ENCODE measurements at regions not wholly inside any gene's neighbourhood (a gene's known extent, or its start where the extent isn't known, plus 50 kb on each side); places are given as distances from the start of the nearest gene placed in this dataset.

DNA sequence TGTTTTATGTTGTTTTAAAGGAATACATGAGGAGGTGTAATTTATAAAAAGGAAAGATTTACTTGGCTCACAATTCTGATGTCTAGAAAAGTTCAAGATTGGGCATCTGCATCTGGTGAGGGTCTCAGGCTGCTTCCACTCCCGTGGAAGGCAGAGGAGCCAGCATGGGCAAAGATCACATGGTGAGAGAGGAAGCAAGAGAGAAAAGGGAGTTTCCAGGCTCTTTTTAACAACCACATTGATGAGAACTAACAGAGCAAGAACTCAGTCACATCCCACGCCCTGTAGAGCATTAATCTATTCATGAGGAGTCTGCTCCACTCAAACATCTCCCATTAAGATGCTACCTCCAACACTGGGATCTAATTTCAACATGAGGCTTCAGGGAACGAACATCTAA lies 1666.3 kb downstream of the HACE1 start:
- H3K36me3 ChIP-seq (ENCODE audit: control insufficient read depth in 2 of 3, insufficient read depth in 3 of 3, low read length in 3 of 3), result no peaks in the 10 kb centered on the region
- H3K27ac ChIP-seq (ENCODE audit: low read depth in 2 of 2, low read length in 2 of 2), result no peak overlapping the region
- TF ChIP-seq, protein P1, sequence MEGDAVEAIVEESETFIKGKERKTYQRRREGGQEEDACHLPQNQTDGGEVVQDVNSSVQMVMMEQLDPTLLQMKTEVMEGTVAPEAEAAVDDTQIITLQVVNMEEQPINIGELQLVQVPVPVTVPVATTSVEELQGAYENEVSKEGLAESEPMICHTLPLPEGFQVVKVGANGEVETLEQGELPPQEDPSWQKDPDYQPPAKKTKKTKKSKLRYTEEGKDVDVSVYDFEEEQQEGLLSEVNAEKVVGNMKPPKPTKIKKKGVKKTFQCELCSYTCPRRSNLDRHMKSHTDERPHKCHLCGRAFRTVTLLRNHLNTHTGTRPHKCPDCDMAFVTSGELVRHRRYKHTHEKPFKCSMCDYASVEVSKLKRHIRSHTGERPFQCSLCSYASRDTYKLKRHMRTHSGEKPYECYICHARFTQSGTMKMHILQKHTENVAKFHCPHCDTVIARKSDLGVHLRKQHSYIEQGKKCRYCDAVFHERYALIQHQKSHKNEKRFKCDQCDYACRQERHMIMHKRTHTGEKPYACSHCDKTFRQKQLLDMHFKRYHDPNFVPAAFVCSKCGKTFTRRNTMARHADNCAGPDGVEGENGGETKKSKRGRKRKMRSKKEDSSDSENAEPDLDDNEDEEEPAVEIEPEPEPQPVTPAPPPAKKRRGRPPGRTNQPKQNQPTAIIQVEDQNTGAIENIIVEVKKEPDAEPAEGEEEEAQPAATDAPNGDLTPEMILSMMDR (IDR thresholded peaks at IDR 0.05; ENCODE audit: borderline replicate concordance, extremely low read depth, insufficient read depth), result no peak
- no peaks in the 10 kb centered on the region for H3K4me1 ChIP-seq (ENCODE audit: control insufficient read depth in 2 of 3, insufficient read depth in 2 of 3, low read depth in 1 of 3, low read length in 3 of 3)
- peak in 2 of 5 donors; percentile 17 to 31 for DNase-seq
- no peaks in the 10 kb centered on the region for H3K9me3 ChIP-seq (ENCODE audit: control insufficient read depth in 2 of 3, insufficient read depth in 1 of 3, low read length in 3 of 3)
- intact Hi-C loops (cut with DNase I), result no loop called here
- no peaks in the 10 kb centered on the region for H3K27me3 ChIP-seq (ENCODE audit: control insufficient read depth, insufficient read depth, low read length)
- H3K4me3 ChIP-seq (ENCODE audit: low read length in 3 of 3), result no peak overlapping the region
- no peak overlapping the region for H3K9ac ChIP-seq (ENCODE audit: low read length in 3 of 3)
- FAIRE-seq, result no peak

DNA sequence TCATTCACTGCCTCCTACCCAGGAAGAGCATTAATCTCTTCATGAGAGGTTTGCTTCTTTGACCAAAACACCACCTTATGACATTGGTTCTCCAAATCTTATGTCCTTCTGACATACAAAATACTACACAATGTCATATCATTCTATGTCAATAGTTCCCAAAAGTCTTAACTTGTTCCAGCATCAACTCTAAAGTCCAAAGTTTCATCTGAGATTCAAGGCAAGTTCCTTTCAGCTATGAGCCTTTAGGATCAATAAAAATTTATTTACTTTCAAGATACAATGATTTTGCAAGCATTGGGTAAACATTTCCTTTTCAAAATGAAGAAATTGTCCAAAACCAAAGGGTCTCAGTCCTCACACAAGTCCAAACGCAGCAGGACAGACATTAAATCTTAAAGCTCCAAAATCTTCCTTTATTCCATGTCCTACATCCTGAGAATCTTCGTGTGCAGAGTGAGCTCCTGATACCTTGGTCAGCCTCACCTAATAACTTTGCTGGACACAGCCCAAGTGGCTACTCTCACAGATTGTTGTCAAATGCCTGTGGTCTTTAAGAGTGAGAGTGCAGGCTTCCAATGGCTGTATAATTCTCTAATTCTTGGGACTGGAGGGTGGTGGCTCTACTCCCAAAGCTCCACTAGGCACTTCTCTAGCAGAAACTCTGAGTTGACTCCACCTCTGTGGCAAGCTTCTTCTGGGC lies 1668.2 kb downstream of the HACE1 start:
- no peak for DNase-seq
- FAIRE-seq, result no peak

DNA sequence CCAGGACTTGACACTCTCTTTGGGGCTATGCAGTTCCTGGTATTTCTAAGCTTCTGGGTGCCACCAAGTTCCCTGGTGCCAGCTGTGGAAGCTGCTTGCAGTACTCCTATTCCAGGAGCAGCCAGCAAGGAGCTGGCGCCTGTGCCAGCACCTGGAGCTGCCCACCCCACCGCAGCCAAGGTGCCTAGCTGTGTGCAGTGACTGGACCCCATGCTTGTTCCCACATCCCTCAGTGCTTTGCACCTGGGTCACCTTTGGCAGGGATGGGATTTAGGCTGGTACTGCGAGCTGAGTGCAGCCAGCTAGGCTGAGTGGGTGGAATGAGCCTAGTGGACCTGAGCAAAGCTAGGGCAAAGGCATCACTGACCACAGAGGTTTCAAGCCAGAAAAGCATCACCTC lies 1674.9 kb downstream of the HACE1 start:
- Histone ChIP-seq H3K9me3 (ENCODE audit: control insufficient read depth in 2 of 3, insufficient read depth in 1 of 3, low read length in 3 of 3) (no peaks in the 10 kb centered on the region), H3K27me3 (ENCODE audit: control insufficient read depth, insufficient read depth, low read length) (no peaks in the 10 kb centered on the region), H3K27ac (ENCODE audit: low read depth in 2 of 2, low read length in 2 of 2) (no peak overlapping the region), H3K36me3 (ENCODE audit: control insufficient read depth in 2 of 3, insufficient read depth in 3 of 3, low read length in 3 of 3) (no peaks in the 10 kb centered on the region), H3K4me3 (ENCODE audit: low read length in 3 of 3) (no peak overlapping the region), H3K4me1 (ENCODE audit: control insufficient read depth in 2 of 3, insufficient read depth in 2 of 3, low read depth in 1 of 3, low read length in 3 of 3) (no peaks in the 10 kb centered on the region), H3K9ac (ENCODE audit: low read length in 3 of 3) (no peak overlapping the region)
- no peak for FAIRE-seq
- intact Hi-C loops (cut with DNase I), result no loop called here
- TF ChIP-seq, protein P1 (IDR thresholded peaks at IDR 0.05; ENCODE audit: borderline replicate concordance, extremely low read depth, insufficient read depth), result no peak
- no peak for DNase-seq

More for the DNA sequence above, 1668.2 kb downstream of the HACE1 start:
- no peaks in the 10 kb centered on the region for H3K36me3 ChIP-seq (ENCODE audit: control insufficient read depth in 2 of 3, insufficient read depth in 3 of 3, low read length in 3 of 3)
- TF ChIP-seq, protein P1 (IDR thresholded peaks at IDR 0.05; ENCODE audit: borderline replicate concordance, extremely low read depth, insufficient read depth), result no peak
- H3K9ac ChIP-seq (ENCODE audit: low read length in 3 of 3), result no peak overlapping the region
- H3K4me3 ChIP-seq (ENCODE audit: low read length in 3 of 3), result no peak overlapping the region
- no peaks in the 10 kb centered on the region for H3K9me3 ChIP-seq (ENCODE audit: control insufficient read depth in 2 of 3, insufficient read depth in 1 of 3, low read length in 3 of 3)
- intact Hi-C loops (cut with DNase I), result no loop called here
- H3K27ac ChIP-seq (ENCODE audit: low read depth in 2 of 2, low read length in 2 of 2), result no peak overlapping the region
- no peaks in the 10 kb centered on the region for H3K4me1 ChIP-seq (ENCODE audit: control insufficient read depth in 2 of 3, insufficient read depth in 2 of 3, low read depth in 1 of 3, low read length in 3 of 3)
- no peaks in the 10 kb centered on the region for H3K27me3 ChIP-seq (ENCODE audit: control insufficient read depth, insufficient read depth, low read length)
